GM18951 (cell line): ENCODE measurements at regions not wholly inside any gene's neighbourhood (a gene's known extent, or its start where the extent isn't known, plus 50 kb on each side); places are given as distances from the start of the nearest gene placed in this dataset.
"Not testable (repeated sequence)": the region's sequence is repeated elsewhere in the genome, so short reads cannot be mapped to it uniquely, and the experiment has no call there.

Experiments
- POLR2A ChIP-seq: IDR thresholded peaks from 4 replicates; pipeline ENCODE4 v1.6.1; 2011; ENCODE audit warnings: mild to moderate bottlenecking; ENCODE audit not compliant: insufficient read length, insufficient read depth; ENCODE audit errors: extremely low read depth
- in situ Hi-C: fragments of 300-500 bp; cut with MboI; formaldehyde crosslinking; loops from one replicate; pipeline ENCODE4 v1.12.0; 2022; ENCODE audit warnings: low sequenced_read_pairs, mixed read lengths, inconsistent platforms; ENCODE audit not compliant: unreplicated experiment

- in situ Hi-C loops = no loop called here
These were observed 694.1 kb downstream of the ANKRD7 start for GRCh38 chr7:118918556-118918955.

DNA sequence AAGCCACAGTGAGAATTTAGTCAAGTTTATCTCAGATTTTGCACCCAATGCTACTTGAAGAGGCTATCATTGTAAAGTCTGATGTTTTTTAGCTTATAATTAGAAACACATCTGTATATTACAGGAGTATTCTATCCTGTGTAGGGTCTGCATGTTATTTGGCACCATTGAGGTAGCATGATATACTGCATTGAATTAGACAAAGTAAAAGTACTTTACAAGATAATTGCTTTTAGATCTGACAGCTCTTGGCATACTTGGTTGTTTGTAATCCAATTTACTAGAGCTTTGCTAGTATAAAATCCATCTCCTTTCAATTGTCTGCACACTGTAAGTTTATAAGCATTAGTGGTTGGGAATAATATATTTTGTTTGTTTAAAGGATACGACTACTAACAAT, 714.3 kb downstream of the ANKRD7 start:
- in situ Hi-C loops = no loop called here
- no peak for TF ChIP-seq POLR2A

More at GRCh38 chr7:118918556-118918955, 694.1 kb downstream of the ANKRD7 start:
- no peak for TF ChIP-seq POLR2A

- in situ Hi-C loops = no loop called here
These were observed 719.8 kb downstream of the ANKRD7 start for GRCh38 chr7:118944271-118944670.

GRCh38 chr7:118945911-118946682, 721.6 kb downstream of the ANKRD7 start:
- in situ Hi-C loops = no loop called here

More at GRCh38 chr7:118944271-118944670, 719.8 kb downstream of the ANKRD7 start:
- TF ChIP-seq POLR2A = no peak

DNA sequence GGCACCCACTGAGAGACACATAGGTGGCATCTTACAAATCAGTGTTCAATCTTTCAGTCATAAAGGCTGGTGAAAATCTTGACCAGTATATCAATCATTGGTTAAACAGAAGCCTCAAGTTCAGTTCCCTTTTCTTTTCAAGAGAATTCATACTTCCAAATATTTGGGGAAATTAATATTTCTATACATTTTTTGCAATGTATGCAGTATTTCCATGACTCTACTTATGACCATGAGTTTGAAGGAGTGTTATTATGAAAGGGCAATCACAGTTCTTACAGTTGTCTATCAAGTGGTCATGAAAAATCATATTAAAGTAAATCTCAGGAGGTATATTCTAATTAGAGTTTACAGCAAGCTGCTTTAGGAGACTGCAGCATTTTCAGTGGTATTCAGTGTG, 724.0 kb downstream of the ANKRD7 start:
- no peak for TF ChIP-seq POLR2A
- in situ Hi-C loops = no loop called here

More at GRCh38 chr7:118945911-118946682, 721.6 kb downstream of the ANKRD7 start:
- no peak for TF ChIP-seq POLR2A

GRCh38 chr7:118949031-118949430, 724.5 kb downstream of the ANKRD7 start:
- no peak for TF ChIP-seq POLR2A
- in situ Hi-C loops = no loop called here

DNA sequence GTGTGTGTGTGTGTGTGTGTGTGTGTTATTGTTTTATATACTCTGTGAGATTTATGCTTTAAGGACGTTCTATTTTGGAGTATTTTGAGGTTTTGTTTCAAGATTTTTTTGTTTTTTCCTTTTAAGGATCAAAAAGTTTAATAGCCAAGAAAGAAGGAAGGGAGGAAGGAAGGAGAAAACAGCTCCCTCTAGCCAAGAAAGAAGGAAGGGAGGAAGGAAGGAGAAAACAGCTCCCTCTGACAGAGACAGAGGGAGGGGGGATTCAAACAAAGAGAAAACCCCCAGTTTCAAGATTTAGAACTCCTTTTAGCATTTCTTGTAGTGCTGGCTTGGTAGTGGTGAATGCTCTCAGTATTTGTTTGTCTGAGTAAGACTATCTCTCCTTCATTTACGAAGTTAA, 731.8 kb downstream of the ANKRD7 start:
- in situ Hi-C loops = not testable (repeated sequence)

GRCh38 chr7:118969370-118969769, 744.9 kb downstream of the ANKRD7 start:
- no peak for TF ChIP-seq POLR2A

DNA sequence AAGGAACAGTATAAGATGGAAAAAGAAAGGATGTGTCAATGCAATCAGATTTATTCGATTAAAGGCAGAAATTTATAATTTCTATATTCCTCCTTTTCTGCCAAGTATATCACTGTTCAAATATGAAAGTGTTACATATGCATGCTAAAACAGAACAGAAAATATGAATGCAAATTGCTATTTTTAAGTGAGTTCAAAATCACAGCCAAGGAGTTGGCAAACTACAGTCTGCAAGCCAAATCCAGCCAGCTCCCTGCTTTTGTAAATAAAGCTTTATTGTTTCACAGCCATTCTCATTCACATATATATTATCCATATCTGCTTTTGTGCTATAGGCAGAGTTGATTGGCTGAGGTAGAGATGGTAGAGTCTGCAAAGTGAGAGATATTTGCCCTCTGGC, 747.2 kb downstream of the ANKRD7 start:
- in situ Hi-C loops = no loop called here
- no peak for TF ChIP-seq POLR2A

More at GRCh38 chr7:118969370-118969769, 744.9 kb downstream of the ANKRD7 start:
- in situ Hi-C loops = no loop called here

DNA sequence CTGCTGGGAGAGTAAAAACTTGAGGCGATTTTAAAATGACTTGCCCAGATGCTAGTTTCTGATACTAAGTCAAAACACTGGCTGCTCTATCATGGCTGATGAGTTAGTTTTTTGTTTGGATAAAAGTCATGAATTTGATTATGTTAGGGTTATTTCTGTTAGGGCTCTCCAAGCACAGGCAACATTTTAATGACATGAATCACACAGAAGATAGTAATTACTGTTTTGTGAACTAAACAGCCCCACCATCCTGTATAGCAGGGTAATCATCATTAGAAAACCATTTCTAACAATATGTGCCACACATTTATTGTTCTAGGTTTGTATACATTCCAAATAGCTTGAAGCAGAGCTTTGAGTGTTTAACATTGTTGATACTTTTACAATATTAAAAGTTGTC, 750.3 kb downstream of the ANKRD7 start:
- in situ Hi-C loops = no loop called here
- TF ChIP-seq POLR2A = no peak

- in situ Hi-C loops = no loop called here
- no peak for TF ChIP-seq POLR2A
These were observed 770.8 kb downstream of the ANKRD7 start for GRCh38 chr7:118995350-118995749.

- no peak for TF ChIP-seq POLR2A
- in situ Hi-C loops = no loop called here
These were observed 782.7 kb downstream of the ANKRD7 start for GRCh38 chr7:119007236-119007635.

DNA sequence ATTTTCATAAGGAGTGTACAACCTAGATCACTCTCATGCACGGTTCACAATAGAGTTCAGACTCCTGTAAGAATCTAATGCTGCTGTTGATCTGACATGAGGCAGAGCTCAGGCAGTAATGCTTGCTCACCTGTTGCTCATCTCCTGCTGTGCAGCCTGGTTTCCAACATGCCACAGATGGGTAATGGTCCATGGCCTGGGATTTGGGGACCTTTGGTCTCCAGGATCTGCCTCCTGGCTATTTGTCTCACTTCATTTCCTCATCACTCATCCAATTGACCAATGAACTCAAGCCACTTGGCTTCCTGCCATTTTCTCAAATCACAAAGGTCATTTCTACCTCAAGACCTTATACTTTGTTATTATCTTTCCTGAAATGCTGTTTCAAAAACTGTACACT, 786.1 kb downstream of the ANKRD7 start:
- no peak for TF ChIP-seq POLR2A
- in situ Hi-C loops = no loop called here

DNA sequence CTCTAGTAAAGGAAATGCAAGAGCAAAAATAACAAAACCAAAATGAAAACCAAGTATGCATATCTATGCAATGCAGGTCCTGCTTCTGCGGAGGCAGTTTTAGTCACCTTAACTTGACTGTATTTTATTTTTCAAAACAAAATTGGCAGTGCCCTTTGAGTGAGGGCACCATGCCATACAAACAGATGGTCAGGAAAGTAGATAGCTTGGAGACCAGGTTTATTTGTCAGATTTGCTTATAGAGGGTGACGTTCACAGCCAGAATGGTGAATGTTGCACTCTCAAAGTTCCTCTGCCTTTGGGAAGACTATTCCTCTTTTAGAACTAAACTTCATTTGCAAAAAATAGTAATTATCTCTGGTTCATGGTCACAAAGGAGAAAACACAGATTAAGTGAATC, 801.9 kb downstream of the ANKRD7 start:
- TF ChIP-seq POLR2A = no peak
- in situ Hi-C loops = no loop called here
